ENCODE measurements at regions not wholly inside any gene's neighbourhood (a gene's known extent, or its start where the extent isn't known, plus 50 kb on each side); places are given as distances from the start of the nearest gene placed in this dataset.

- TF ChIP-seq CTCF (IDR thresholded peaks at IDR 0.05) (no peak), POLR2A (IDR thresholded peaks at IDR 0.05) (no peak)
Measured at GRCh38 chr4:141459020-141459419, 177.4 kb upstream of the IL15 start.
